ENCODE measurements at regions not wholly inside any gene's neighbourhood (a gene's known extent, or its start where the extent isn't known, plus 50 kb on each side); places are given as distances from the start of the nearest gene placed in this dataset.
"Not testable (repeated sequence)": the region's sequence is repeated elsewhere in the genome, so short reads cannot be mapped to it uniquely, and the experiment has no call there.

DNA sequence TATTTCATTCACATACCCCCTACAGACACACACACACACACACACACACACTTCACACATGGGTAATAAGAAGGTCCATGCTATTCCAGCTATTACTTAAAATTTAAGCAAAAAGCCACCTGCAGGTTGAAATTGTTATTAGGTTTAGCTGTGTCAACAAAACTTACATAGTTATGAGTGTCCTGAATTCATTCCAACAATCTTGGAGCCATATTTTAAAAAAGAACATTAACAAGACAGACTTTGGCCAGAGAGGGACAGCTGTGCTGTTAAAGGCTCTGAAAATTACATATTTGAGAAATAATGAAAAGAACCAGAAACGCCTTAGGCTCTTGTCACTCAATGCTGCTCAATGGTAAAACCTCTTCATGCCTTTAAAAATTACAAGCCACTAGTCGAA is 455.3 kb downstream of the EPM2A start:
- TF ChIP-seq, protein P1, sequence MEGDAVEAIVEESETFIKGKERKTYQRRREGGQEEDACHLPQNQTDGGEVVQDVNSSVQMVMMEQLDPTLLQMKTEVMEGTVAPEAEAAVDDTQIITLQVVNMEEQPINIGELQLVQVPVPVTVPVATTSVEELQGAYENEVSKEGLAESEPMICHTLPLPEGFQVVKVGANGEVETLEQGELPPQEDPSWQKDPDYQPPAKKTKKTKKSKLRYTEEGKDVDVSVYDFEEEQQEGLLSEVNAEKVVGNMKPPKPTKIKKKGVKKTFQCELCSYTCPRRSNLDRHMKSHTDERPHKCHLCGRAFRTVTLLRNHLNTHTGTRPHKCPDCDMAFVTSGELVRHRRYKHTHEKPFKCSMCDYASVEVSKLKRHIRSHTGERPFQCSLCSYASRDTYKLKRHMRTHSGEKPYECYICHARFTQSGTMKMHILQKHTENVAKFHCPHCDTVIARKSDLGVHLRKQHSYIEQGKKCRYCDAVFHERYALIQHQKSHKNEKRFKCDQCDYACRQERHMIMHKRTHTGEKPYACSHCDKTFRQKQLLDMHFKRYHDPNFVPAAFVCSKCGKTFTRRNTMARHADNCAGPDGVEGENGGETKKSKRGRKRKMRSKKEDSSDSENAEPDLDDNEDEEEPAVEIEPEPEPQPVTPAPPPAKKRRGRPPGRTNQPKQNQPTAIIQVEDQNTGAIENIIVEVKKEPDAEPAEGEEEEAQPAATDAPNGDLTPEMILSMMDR (IDR thresholded peaks at IDR 0.05; ENCODE audit: low read depth, low read length): no peak
- no peak for DNase-seq (ENCODE audit: extremely low read depth, low read depth)

DNA sequence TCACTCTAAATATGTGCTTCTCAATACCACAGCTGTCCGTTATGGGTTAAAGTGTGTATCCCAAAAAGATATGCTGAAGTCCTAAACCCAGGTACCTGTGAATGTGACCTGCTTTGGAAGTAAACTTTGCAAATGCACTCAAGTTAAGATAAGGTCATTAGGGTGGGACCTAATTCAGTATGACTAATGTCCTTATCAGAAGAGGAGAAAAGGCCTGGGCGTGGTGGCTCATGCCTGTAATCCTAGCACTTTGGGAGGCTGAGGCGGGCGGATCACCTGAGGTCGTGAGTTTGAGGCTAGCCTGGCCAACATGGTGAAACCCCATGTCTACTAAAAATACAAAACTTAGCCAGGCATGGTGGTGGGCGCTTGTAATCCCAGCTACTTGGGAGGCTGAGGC is 452.1 kb downstream of the EPM2A start:
- not testable (repeated sequence) for DNase-seq (ENCODE audit: extremely low read depth, low read depth)

DNA sequence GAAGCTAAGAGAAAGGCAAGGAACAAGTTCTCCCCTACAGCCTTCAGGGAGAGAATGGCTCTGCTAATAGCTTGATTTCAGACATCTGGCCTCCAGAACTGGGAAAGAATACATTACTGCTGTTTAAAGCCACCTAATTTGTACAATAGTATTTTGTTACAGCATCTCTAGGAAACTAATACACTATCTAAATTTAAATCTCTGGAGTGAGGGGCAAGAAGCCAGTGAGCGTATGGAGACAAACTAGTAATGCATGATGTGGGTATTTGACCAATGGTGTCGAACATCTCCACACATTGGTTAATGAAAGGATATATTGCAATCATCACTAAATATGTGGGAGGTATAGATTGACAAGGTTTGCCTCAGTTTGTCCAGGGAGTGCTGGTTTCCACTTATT is 451.5 kb downstream of the EPM2A start:
- TF ChIP-seq, protein P1 (IDR thresholded peaks at IDR 0.05; ENCODE audit: low read depth, low read length): no peak
- DNase-seq (ENCODE audit: extremely low read depth, low read depth): no peak

GRCh38 chr6:145286916-145287315 is 448.4 kb downstream of the EPM2A start:
- TF ChIP-seq, protein P1 (IDR thresholded peaks at IDR 0.05; ENCODE audit: low read depth, low read length): no peak
- no peak for DNase-seq (ENCODE audit: extremely low read depth, low read depth)

DNA sequence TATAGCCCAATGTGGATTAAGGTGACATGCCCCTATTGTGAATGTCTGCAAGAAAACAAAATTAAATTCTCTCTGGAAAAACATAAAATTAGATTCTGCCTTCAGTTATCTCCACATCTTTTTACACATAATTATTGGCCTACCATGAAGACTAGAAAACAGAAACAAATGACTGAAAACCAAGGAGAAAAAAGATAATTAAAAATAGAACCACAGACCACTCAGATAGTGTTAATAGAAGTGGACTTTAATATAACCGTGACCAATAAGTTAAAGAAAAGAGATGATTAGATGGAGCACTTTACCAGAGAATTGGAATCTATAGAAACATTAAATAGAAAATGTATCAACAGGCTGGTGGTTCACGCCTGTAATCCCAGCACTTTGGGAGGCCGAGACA is 445.7 kb downstream of the EPM2A start:
- no peak for DNase-seq (ENCODE audit: extremely low read depth, low read depth)
- TF ChIP-seq, protein P1 (IDR thresholded peaks at IDR 0.05; ENCODE audit: low read depth, low read length): no peak

- no peak for DNase-seq (ENCODE audit: extremely low read depth, low read depth)
- TF ChIP-seq, protein P1 (IDR thresholded peaks at IDR 0.05; ENCODE audit: low read depth, low read length): no peak
Measured at GRCh38 chr6:145290122-145290521, 445.2 kb downstream of the EPM2A start.

- no peak for DNase-seq (ENCODE audit: extremely low read depth, low read depth)
- TF ChIP-seq, protein P1 (IDR thresholded peaks at IDR 0.05; ENCODE audit: low read depth, low read length): no peak
Measured at GRCh38 chr6:145292066-145292465, 443.3 kb downstream of the EPM2A start.

- DNase-seq (ENCODE audit: extremely low read depth, low read depth): no peak
- TF ChIP-seq, protein P1 (IDR thresholded peaks at IDR 0.05; ENCODE audit: low read depth, low read length): no peak
Measured at GRCh38 chr6:145294942-145295341, 440.4 kb downstream of the EPM2A start.

All from AG09319 (cell line).